Naive thymus-derived CD4-positive, alpha-beta T cell (primary cell): ENCODE measurements at regions not wholly inside any gene's neighbourhood (a gene's known extent, or its start where the extent isn't known, plus 50 kb on each side); places are given as distances from the start of the nearest gene placed in this dataset.
A peak's percentile ranks its signal among the peaks of the same experiment; 100 is the strongest.

Experiments used
- ATAC-seq: fragments of 150-1000 bp; cut with Tn5 transposase; 2 replicates; pipeline ENCODE4 v1.10.0; 2021; ENCODE audit warnings: mild to moderate bottlenecking, moderate library complexity
- CTCF ChIA-PET: fragments of 350-600 bp; sonication (Branson Sonifier 250); formaldehyde crosslinking; loops from one replicate; lab custom pipeline; 2021; ENCODE audit warnings: antibody characterized with exemption; lab: Charles Lee
- POLR2A ChIA-PET: fragments of 350-600 bp; sonication (Branson Sonifier 250); formaldehyde crosslinking; loops from one replicate; lab custom pipeline; 2021; ENCODE audit warnings: antibody characterized with exemption, inconsistent platforms; lab: Charles Lee
- DNase-seq, 9 donors: peaks; one replicate each; pipeline versions ENCODE4 v3.0.0 to v3.0.0-alpha.2; 2020 to 2022; ENCODE audit warnings: mixed read lengths in 1 of 9
- H3K27ac ChIP-seq: one replicate; pipeline ENCODE4 v1.7.0; 2013; ENCODE audit warnings: mild to moderate bottlenecking, low read depth, low read length, moderate library complexity
- H3K27me3 ChIP-seq, 2 donors: one replicate each; pipeline ENCODE4 v1.7.0; 2013; ENCODE audit warnings: low read length in 2 of 2, mild to moderate bottlenecking in 2 of 2, moderate library complexity in 2 of 2; ENCODE audit not compliant: control insufficient read depth in 2 of 2, insufficient read depth in 2 of 2
- H3K36me3 ChIP-seq, 3 experiments: 1 replicate in 2 of 3; 2 replicates in 1 of 3; pipeline ENCODE4 v1.7.0; 2013; ENCODE audit warnings: low read length in 3 of 3, mild to moderate bottlenecking in 3 of 3, moderate library complexity in 1 of 3; ENCODE audit not compliant: insufficient read depth in 3 of 3, control insufficient read depth in 2 of 3
- H3K4me1 ChIP-seq, 2 donors: one replicate each; pipeline ENCODE4 v1.7.0; 2013; ENCODE audit warnings: low read length in 2 of 2, mild to moderate bottlenecking in 2 of 2, moderate library complexity in 1 of 2; ENCODE audit not compliant: control insufficient read depth in 2 of 2, insufficient read depth in 2 of 2
- H3K4me3 ChIP-seq: 2 replicates; pipeline ENCODE4 v1.7.0; 2013; ENCODE audit warnings: mild to moderate bottlenecking, low read length
- H3K9me3 ChIP-seq, 3 experiments: 1 replicate in 2 of 3; 2 replicates in 1 of 3; pipeline ENCODE4 v1.7.0; 2013; ENCODE audit warnings: low read length in 3 of 3; ENCODE audit not compliant: control insufficient read depth in 2 of 3
- H3K27ac Mint-ChIP-seq, 9 donors: one replicate each; pipeline ENCODE4 v1.8.0; 2020 to 2022; ENCODE audit warnings: mixed read lengths in 9 of 9, mild to moderate bottlenecking in 8 of 9, moderate library complexity in 5 of 9, inconsistent platforms in 2 of 9
- H3K27me3 Mint-ChIP-seq, 5 donors: one replicate each; pipeline ENCODE4 v1.8.0; 2021 to 2022; ENCODE audit warnings: mixed read lengths in 5 of 5, mild to moderate bottlenecking in 1 of 5
- H3K36me3 Mint-ChIP-seq, 5 donors: one replicate each; pipeline ENCODE4 v1.8.0; 2020 to 2022; ENCODE audit warnings: mixed read lengths in 5 of 5, mild to moderate bottlenecking in 3 of 5, inconsistent platforms in 1 of 5
- H3K4me1 Mint-ChIP-seq, 7 donors: one replicate each; pipeline ENCODE4 v1.8.0; 2020 to 2022; ENCODE audit warnings: mixed read lengths in 7 of 7, mild to moderate bottlenecking in 3 of 7, inconsistent platforms in 1 of 7
- H3K4me3 Mint-ChIP-seq, 10 donors: one replicate each; pipeline ENCODE4 v1.8.0; 2020 to 2022; ENCODE audit warnings: mild to moderate bottlenecking in 10 of 10, mixed read lengths in 10 of 10, moderate library complexity in 6 of 10, inconsistent platforms in 2 of 10
- H3K9me3 Mint-ChIP-seq, 11 donors: one replicate each; pipeline ENCODE4 v1.8.0; 2020 to 2022; ENCODE audit warnings: mixed read lengths in 11 of 11, mild to moderate bottlenecking in 4 of 11, inconsistent platforms in 1 of 11, moderate library complexity in 1 of 11
- intact Hi-C, 2 donors: fragments of 100-400 bp; cut with micrococcal nuclease; formaldehyde crosslinking; loops; one replicate each; pipeline ENCODE4 v1.15.1; 2023

GRCh38 chr20:60085551-60086132, 127.4 kb downstream of the CDH26 start:
- Histone ChIP-seq H3K4me1 (no peaks in the 10 kb centered on the region), H3K9me3 (no peaks in the 10 kb centered on the region), H3K4me3 (no peak overlapping the region), H3K27me3 (peaks cover 0 to 4% of the 10 kb centered on the region in 2 donors), H3K27ac (no peak overlapping the region), H3K36me3 (no peaks in the 10 kb centered on the region)
- DNase-seq = no peak
- H3K27ac Mint-ChIP-seq = no peak overlapping the region
- H3K9me3 Mint-ChIP-seq = no peaks in the 10 kb centered on the region
- peaks cover 0 to 4% (median 0%) of the 10 kb centered on the region in 5 donors for H3K36me3 Mint-ChIP-seq
- peaks cover 17 to 40% (median 22%) of the 10 kb centered on the region in 5 donors for H3K27me3 Mint-ChIP-seq
- POLR2A ChIA-PET = no interaction called here
- peaks cover 0 to 11% (median 4%) of the 10 kb centered on the region in 7 donors for H3K4me1 Mint-ChIP-seq
- intact Hi-C loops = no loop called here
- no peak for ATAC-seq
- CTCF ChIA-PET = no interaction called here
- H3K4me3 Mint-ChIP-seq = peak overlapping the region in 1 of 10 donors; percentile 4

GRCh38 chr20:60086821-60087562, 128.8 kb downstream of the CDH26 start:
- intact Hi-C loops = no loop called here
- Mint-ChIP-seq H3K36me3 (peaks cover 0 to 4% (median 0%) of the 10 kb centered on the region in 5 donors), H3K4me3 (peak overlapping the region in 8 of 10 donors; percentile 18 to 74 (median 61)), H3K9me3 (peaks cover 0 to 1% (median 0%) of the 10 kb centered on the region in 11 donors), H3K27ac (no peak overlapping the region), H3K27me3 (peaks cover 14 to 44% (median 26%) of the 10 kb centered on the region in 5 donors), H3K4me1 (peaks cover 0 to 11% (median 4%) of the 10 kb centered on the region in 7 donors)
- H3K27ac ChIP-seq = no peak overlapping the region
- H3K9me3 ChIP-seq = no peaks in the 10 kb centered on the region
- ATAC-seq (no peak), DNase-seq (no peak)
- no peak overlapping the region for H3K4me3 ChIP-seq
- no peaks in the 10 kb centered on the region for H3K4me1 ChIP-seq
- H3K27me3 ChIP-seq = peaks cover 0 to 4% of the 10 kb centered on the region in 2 donors
- CTCF ChIA-PET = no interaction called here
- POLR2A ChIA-PET = no interaction called here
- H3K36me3 ChIP-seq = no peaks in the 10 kb centered on the region

- H3K27ac ChIP-seq = no peak overlapping the region
- ATAC-seq (no peak), DNase-seq (no peak)
- Mint-ChIP-seq H3K4me3 (peak overlapping the region in 9 of 10 donors; percentile 56 to 81 (median 74)), H3K36me3 (peaks cover 0 to 4% (median 0%) of the 10 kb centered on the region in 5 donors), H3K27ac (peak overlapping the region in 1 of 9 donors; percentile 31), H3K27me3 (peaks cover 13 to 46% (median 26%) of the 10 kb centered on the region in 5 donors), H3K4me1 (peaks cover 0 to 11% (median 4%) of the 10 kb centered on the region in 7 donors), H3K9me3 (peaks cover 0 to 7% (median 2%) of the 10 kb centered on the region in 11 donors)
- H3K9me3 ChIP-seq = no peaks in the 10 kb centered on the region
- no peak overlapping the region for H3K4me3 ChIP-seq
- intact Hi-C loops = no loop called here
- H3K4me1 ChIP-seq = no peaks in the 10 kb centered on the region
- CTCF ChIA-PET = no interaction called here
- no peaks in the 10 kb centered on the region for H3K36me3 ChIP-seq
- peaks cover 0 to 4% of the 10 kb centered on the region in 2 donors for H3K27me3 ChIP-seq
- POLR2A ChIA-PET = no interaction called here
Measured at GRCh38 chr20:60087563-60088105, 129.4 kb downstream of the CDH26 start.

- peaks cover 0 to 4% of the 10 kb centered on the region in 2 donors for H3K27me3 ChIP-seq
- Mint-ChIP-seq H3K4me3 (peak overlapping the region in 4 of 10 donors; percentile 39 to 47 (median 44)), H3K27me3 (peaks cover 13 to 46% (median 28%) of the 10 kb centered on the region in 5 donors), H3K9me3 (peaks cover 0 to 13% (median 4%) of the 10 kb centered on the region in 11 donors), H3K27ac (no peak overlapping the region), H3K36me3 (peaks cover 0 to 4% (median 0%) of the 10 kb centered on the region in 5 donors), H3K4me1 (peaks cover 0 to 11% (median 4%) of the 10 kb centered on the region in 7 donors)
- intact Hi-C loops = no loop called here
- ATAC-seq (no peak), DNase-seq (no peak)
- ChIA-PET CTCF (no interaction called here), POLR2A (no interaction called here)
- H3K9me3 ChIP-seq = no peaks in the 10 kb centered on the region
- H3K36me3 ChIP-seq = no peaks in the 10 kb centered on the region
- no peaks in the 10 kb centered on the region for H3K4me1 ChIP-seq
- H3K4me3 ChIP-seq = no peak overlapping the region
- H3K27ac ChIP-seq = no peak overlapping the region
Measured at GRCh38 chr20:60088236-60088635, 130.0 kb downstream of the CDH26 start.

GRCh38 chr20:60090631-60091030, 132.4 kb downstream of the CDH26 start:
- Histone ChIP-seq H3K4me1 (no peaks in the 10 kb centered on the region), H3K27me3 (peaks cover 0 to 4% of the 10 kb centered on the region in 2 donors), H3K36me3 (no peaks in the 10 kb centered on the region), H3K27ac (no peak overlapping the region), H3K4me3 (no peak overlapping the region), H3K9me3 (no peaks in the 10 kb centered on the region)
- DNase-seq = no peak
- ATAC-seq = no peak
- intact Hi-C loops = no loop called here
- peaks cover 0 to 11% (median 4%) of the 10 kb centered on the region in 7 donors for H3K4me1 Mint-ChIP-seq
- H3K27me3 Mint-ChIP-seq = peaks cover 17 to 46% (median 28%) of the 10 kb centered on the region in 5 donors
- ChIA-PET POLR2A (no interaction called here), CTCF (no interaction called here)
- H3K36me3 Mint-ChIP-seq = peaks cover 0 to 8% (median 0%) of the 10 kb centered on the region in 5 donors
- no peak overlapping the region for H3K27ac Mint-ChIP-seq
- no peak overlapping the region for H3K4me3 Mint-ChIP-seq
- peaks cover 0 to 21% (median 6%) of the 10 kb centered on the region in 11 donors for H3K9me3 Mint-ChIP-seq

- H3K4me1 Mint-ChIP-seq = peaks cover 0 to 11% (median 4%) of the 10 kb centered on the region in 7 donors
- ATAC-seq (no peak), DNase-seq (no peak)
- Histone ChIP-seq H3K27ac (no peak overlapping the region), H3K4me3 (no peak overlapping the region), H3K27me3 (peaks cover 0 to 4% of the 10 kb centered on the region in 2 donors), H3K9me3 (no peaks in the 10 kb centered on the region), H3K36me3 (no peaks in the 10 kb centered on the region), H3K4me1 (no peaks in the 10 kb centered on the region)
- H3K4me3 Mint-ChIP-seq = no peak overlapping the region
- ChIA-PET POLR2A (no interaction called here), CTCF (no interaction called here)
- H3K27ac Mint-ChIP-seq = no peak overlapping the region
- intact Hi-C loops = no loop called here
- H3K36me3 Mint-ChIP-seq = peaks cover 0 to 8% (median 0%) of the 10 kb centered on the region in 5 donors
- H3K9me3 Mint-ChIP-seq = peaks cover 0 to 21% (median 6%) of the 10 kb centered on the region in 11 donors
- H3K27me3 Mint-ChIP-seq = peaks cover 16 to 46% (median 28%) of the 10 kb centered on the region in 5 donors
Measured at GRCh38 chr20:60091305-60091704, 133.1 kb downstream of the CDH26 start.
